Adrenal gland (tissue), 9 donors: ENCODE measurements at regions not wholly inside any gene's neighbourhood (a gene's known extent, or its start where the extent isn't known, plus 50 kb on each side); places are given as distances from the start of the nearest gene placed in this dataset.

Experiments
- DNase-seq, 7 donors: peaks; one replicate each; pipeline ENCODE4 v3.0.0-alpha.2; 2019 to 2020
- H3K27ac ChIP-seq, 5 donors: fragments of 200-600 bp; sonication (generic) in 4 of 5; 1 replicate in 3 of 5; 2 replicates in 2 of 5; pipeline versions ENCODE4 v1.5.1 to v1.8.0; 2016 to 2020; ENCODE audit warnings: mild to moderate bottlenecking in 1 of 5
- H3K27me3 ChIP-seq: fragments of 200-600 bp; 2 replicates; pipeline ENCODE4 v1.8.0; 2021
- H3K36me3 ChIP-seq, 2 donors: fragments of 200-600 bp; replicated peaks in 1 of 2; 1 replicate in 1 of 2; 2 replicates in 1 of 2; pipeline versions ENCODE4 v1.5.1 to v1.8.0; 2018 to 2022
- H3K4me1 ChIP-seq, 2 donors: fragments of 200-600 bp; replicated peaks in 1 of 2; 1 replicate in 1 of 2; 2 replicates in 1 of 2; pipeline versions ENCODE4 v1.5.1 to v1.8.0; 2018 to 2021
- H3K4me3 ChIP-seq, 4 donors: fragments of 200-600 bp; sonication (generic) in 3 of 4; one replicate each; pipeline ENCODE4 v1.5.1; 2016 to 2018
- H3K9me3 ChIP-seq, 3 donors: fragments of 200-600 bp; sonication (generic) in 1 of 3; replicated peaks in 1 of 3; 1 replicate in 2 of 3; 2 replicates in 1 of 3; pipeline versions ENCODE4 v1.5.1 to v1.8.0; 2016 to 2021
- CTCF ChIP-seq, 6 experiments: fragments of 450-650 bp in 4 of 6; fragments of 200-600 bp in 2 of 6; sonication (generic) in 1 of 6; IDR thresholded peaks; 1 replicate in 5 of 6; 2 replicates in 1 of 6; pipeline versions ENCODE4 v1.5.1 to v1.8.0; 2016 to 2021; ENCODE audit warnings: antibody characterized with exemption in 6 of 6, mild to moderate bottlenecking in 2 of 6, moderate library complexity in 1 of 6
- POLR2A ChIP-seq, 2 donors: fragments of 450-650 bp; IDR thresholded peaks; one replicate each; pipeline ENCODE4 v1.6.1; 2017; ENCODE audit warnings: antibody characterized with exemption in 2 of 2, mild to moderate bottlenecking in 2 of 2, moderate library complexity in 1 of 2
- WGBS, 4 donors: extraction: QIAGEN DNeasy Blood & Tissue Kit in 2 of 4; methylation state at CpG; one replicate each; pipeline versions ENCODE4 v1.1.5 to v1.1.7; 2013 to 2017; 5-methylcytosine and 5-hydroxymethylcytosine counted together
- intact Hi-C, 2 donors: fragments of 100-400 bp; cut with DNase I; formaldehyde crosslinking; loops; one replicate each; pipeline versions ENCODE4 v1.14.1 to v1.15.0; 2022 to 2023
- donor health status: healthy with polysubstance abuse.
- donor health status: Bipolar disorder and iron deficiency.
- donor health status: DM: yes; HTN: yes; CAD: no.
- donor health status: DM: no; HTN: no; CAD: no.
- donor health status: DM: no; HTN: no; CAD: no.

- no peak overlapping the region for H3K4me3 ChIP-seq
- no peak for DNase-seq
- H3K4me1 ChIP-seq = no peaks in the 10 kb centered on the region
- no peak overlapping the region for H3K27ac ChIP-seq
- no peaks in the 10 kb centered on the region for H3K27me3 ChIP-seq
- H3K9me3 ChIP-seq = no peaks in the 10 kb centered on the region
- intact Hi-C loops = no loop called here
- no peaks in the 10 kb centered on the region for H3K36me3 ChIP-seq
- WGBS, 4 donors = 66 to 75% (median 71%) methylated on average over 5 of the region's 5 CpGs
- no peak for TF ChIP-seq CTCF (IDR thresholded peaks at IDR 0.05)
- no peak for TF ChIP-seq POLR2A (IDR thresholded peaks at IDR 0.05)
Observed at GRCh38 chr14:36430662-36431084, 89.4 kb downstream of the NKX2-1 start.

- Histone ChIP-seq H3K27ac (no peak overlapping the region), H3K4me3 (no peak overlapping the region), H3K9me3 (no peaks in the 10 kb centered on the region), H3K27me3 (no peaks in the 10 kb centered on the region), H3K36me3 (no peaks in the 10 kb centered on the region), H3K4me1 (no peaks in the 10 kb centered on the region)
- intact Hi-C loops = no loop called here
- DNase-seq = no peak
- WGBS, 4 donors = 49 to 59% (median 55%) methylated on average over 4 of the region's 4 CpGs
- no peak for TF ChIP-seq POLR2A (IDR thresholded peaks at IDR 0.05)
Observed at GRCh38 chr14:36430169-36430568, 89.9 kb downstream of the NKX2-1 start.

DNA sequence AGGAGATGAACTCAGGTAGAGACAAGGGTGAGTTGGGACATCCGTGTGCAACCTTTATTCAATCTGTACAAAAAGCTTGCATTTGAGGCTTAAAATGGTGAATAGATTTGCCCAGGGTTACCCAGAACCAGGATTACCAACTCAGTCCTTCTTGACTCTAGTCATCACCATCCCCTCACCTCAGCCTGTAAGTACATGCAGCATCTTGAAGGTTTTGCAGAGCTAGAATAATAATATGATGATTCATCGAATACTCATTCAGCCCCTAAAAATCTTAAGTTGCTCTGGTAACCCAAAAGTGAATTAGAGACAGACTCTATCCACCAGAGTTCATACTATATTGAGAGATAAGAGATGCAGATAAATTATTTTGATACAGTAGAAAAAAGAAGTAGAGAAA lies 90.3 kb downstream of the NKX2-1 start:
- DNase-seq = no peak
- intact Hi-C loops = no loop called here
- no peaks in the 10 kb centered on the region for H3K36me3 ChIP-seq
- 65 to 78% (median 70%) methylated on average over 2 of the region's 2 CpGs for WGBS, 4 donors
- H3K27me3 ChIP-seq = no peaks in the 10 kb centered on the region
- H3K4me3 ChIP-seq = no peak overlapping the region
- H3K9me3 ChIP-seq = no peaks in the 10 kb centered on the region
- no peaks in the 10 kb centered on the region for H3K4me1 ChIP-seq
- H3K27ac ChIP-seq = no peak overlapping the region
- no peak for TF ChIP-seq CTCF (IDR thresholded peaks at IDR 0.05)
- TF ChIP-seq POLR2A (IDR thresholded peaks at IDR 0.05) = no peak

DNA sequence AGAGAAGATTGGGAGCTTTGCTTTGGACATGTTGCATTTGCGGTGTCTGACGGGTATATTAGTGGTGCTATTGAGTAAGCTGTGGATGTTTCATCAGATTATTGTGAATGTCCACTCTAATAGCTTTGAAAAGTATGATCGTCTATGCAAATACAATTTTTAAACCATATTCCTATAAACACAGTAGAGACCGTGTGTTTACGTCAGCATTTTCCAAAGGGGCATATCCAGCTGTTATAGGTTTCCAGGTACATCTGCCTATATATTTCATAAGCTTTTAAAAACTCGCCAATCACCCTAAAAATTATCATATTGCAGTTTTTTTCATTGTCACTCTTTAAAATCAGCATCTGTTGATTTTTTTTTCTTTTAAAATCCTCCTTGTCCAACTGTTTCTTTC lies 91.7 kb downstream of the NKX2-1 start:
- Histone ChIP-seq H3K27me3 (no peaks in the 10 kb centered on the region), H3K27ac (no peak overlapping the region), H3K4me1 (no peaks in the 10 kb centered on the region), H3K36me3 (no peaks in the 10 kb centered on the region), H3K9me3 (no peaks in the 10 kb centered on the region), H3K4me3 (no peak overlapping the region)
- intact Hi-C loops = no loop called here
- DNase-seq = no peak
- TF ChIP-seq POLR2A (IDR thresholded peaks at IDR 0.05) = no peak
- no peak for TF ChIP-seq CTCF (IDR thresholded peaks at IDR 0.05)
- 72 to 80% (median 78%) methylated on average over 6 of the region's 6 CpGs for WGBS, 4 donors

GRCh38 chr14:36426836-36427235 lies 93.2 kb downstream of the NKX2-1 start:
- Histone ChIP-seq H3K27me3 (no peaks in the 10 kb centered on the region), H3K9me3 (no peaks in the 10 kb centered on the region), H3K4me1 (no peaks in the 10 kb centered on the region), H3K27ac (no peak overlapping the region), H3K36me3 (no peaks in the 10 kb centered on the region), H3K4me3 (no peak overlapping the region)
- intact Hi-C loops = no loop called here
- TF ChIP-seq CTCF (IDR thresholded peaks at IDR 0.05) = no peak
- TF ChIP-seq POLR2A (IDR thresholded peaks at IDR 0.05) = no peak
- WGBS, 4 donors = 72 to 79% (median 76%) methylated on average over 1 of the region's 1 CpG
- no peak for DNase-seq
